Stimulated activated CD4-positive, alpha-beta T cell treated with anti-CD3 and anti-CD28 coated beads, Interleukin-1b, Interleukin-23, amount 100 ng/mL, for 48 hours (primary cell): ENCODE measurements at regions not wholly inside any gene's neighbourhood (a gene's known extent, or its start where the extent isn't known, plus 50 kb on each side); places are given as distances from the start of the nearest gene placed in this dataset.

ENCODE experiments used
- DNase-seq: peaks from one replicate; pipeline ENCODE4 v3.0.0-alpha.2; 2020

- DNase-seq: no peak
These were observed 129.3 kb upstream of the SMIM21 start for GRCh38 chr18:75556841-75557240.

- DNase-seq: no peak
These were observed 127.2 kb upstream of the SMIM21 start for GRCh38 chr18:75554644-75555185.

- no peak for DNase-seq
These were observed 126.7 kb upstream of the SMIM21 start for GRCh38 chr18:75554176-75554575.

- DNase-seq: no peak
These were observed 125.5 kb upstream of the SMIM21 start for GRCh38 chr18:75553021-75553420.

- no peak for DNase-seq
These were observed 123.6 kb upstream of the SMIM21 start for GRCh38 chr18:75551071-75551470.

- no peak for DNase-seq
These were observed 120.9 kb upstream of the SMIM21 start for GRCh38 chr18:75548353-75548905.

- no peak for DNase-seq
These were observed 119.5 kb upstream of the SMIM21 start for GRCh38 chr18:75546964-75547363.

GRCh38 chr18:75545189-75545588 lies 117.7 kb upstream of the SMIM21 start:
- no peak for DNase-seq

GRCh38 chr18:75544496-75544895 lies 117.0 kb upstream of the SMIM21 start:
- DNase-seq: no peak

GRCh38 chr18:75544051-75544481 lies 116.6 kb upstream of the SMIM21 start:
- no peak for DNase-seq

GRCh38 chr18:75538727-75539126 lies 111.2 kb upstream of the SMIM21 start:
- DNase-seq: no peak

- DNase-seq: no peak
These were observed 106.4 kb upstream of the SMIM21 start for GRCh38 chr18:75533950-75534349.

GRCh38 chr18:75533209-75533608 lies 105.7 kb upstream of the SMIM21 start:
- no peak for DNase-seq

GRCh38 chr18:75531851-75532459 lies 104.5 kb upstream of the SMIM21 start:
- DNase-seq: no peak

- DNase-seq: no peak
These were observed 103.8 kb upstream of the SMIM21 start for GRCh38 chr18:75531212-75531850.

- DNase-seq: no peak
These were observed 103.2 kb upstream of the SMIM21 start for GRCh38 chr18:75530566-75531211.

- DNase-seq: no peak
These were observed 102.6 kb upstream of the SMIM21 start for GRCh38 chr18:75530118-75530517.

GRCh38 chr18:75529394-75529793 lies 101.9 kb upstream of the SMIM21 start:
- DNase-seq: no peak

GRCh38 chr18:75527848-75528685 lies 100.6 kb upstream of the SMIM21 start:
- no peak for DNase-seq

- DNase-seq: no peak
These were observed 98.5 kb upstream of the SMIM21 start for GRCh38 chr18:75526038-75526437.

- DNase-seq: no peak
These were observed 97.8 kb upstream of the SMIM21 start for GRCh38 chr18:75525331-75525730.

GRCh38 chr18:75524841-75525240 lies 97.3 kb upstream of the SMIM21 start:
- no peak for DNase-seq

GRCh38 chr18:75524181-75524580 lies 96.7 kb upstream of the SMIM21 start:
- DNase-seq: no peak
